ENCODE measurements at regions not wholly inside any gene's neighbourhood (a gene's known extent, or its start where the extent isn't known, plus 50 kb on each side); places are given as distances from the start of the nearest gene placed in this dataset.

GRCh38 chr1:214847071-214847810, 235.3 kb upstream of the KCNK2 start:
- DNase-seq (ENCODE audit: low spot score), result no peak
- TF ChIP-seq CTCF (IDR thresholded peaks at IDR 0.05; ENCODE audit: extremely low read depth, missing control alignments), result no peak

GRCh38 chr1:214848101-214848500, 234.4 kb upstream of the KCNK2 start:
- TF ChIP-seq CTCF (IDR thresholded peaks at IDR 0.05; ENCODE audit: extremely low read depth, missing control alignments), result no peak
- DNase-seq (ENCODE audit: low spot score), result no peak

GRCh38 chr1:214850432-214851050, 232.0 kb upstream of the KCNK2 start:
- no peak for TF ChIP-seq CTCF (IDR thresholded peaks at IDR 0.05; ENCODE audit: extremely low read depth, missing control alignments)
- DNase-seq (ENCODE audit: low spot score), result no peak

GRCh38 chr1:214853340-214853739, 229.2 kb upstream of the KCNK2 start:
- TF ChIP-seq CTCF (IDR thresholded peaks at IDR 0.05; ENCODE audit: extremely low read depth, missing control alignments), result no peak
- DNase-seq (ENCODE audit: low spot score), result no peak

- no peak for TF ChIP-seq CTCF (IDR thresholded peaks at IDR 0.05; ENCODE audit: extremely low read depth, missing control alignments)
- DNase-seq (ENCODE audit: low spot score), result no peak
Measured at GRCh38 chr1:214854126-214854875, 228.2 kb upstream of the KCNK2 start.

GRCh38 chr1:214856843-214857242, 225.7 kb upstream of the KCNK2 start:
- DNase-seq (ENCODE audit: low spot score), result no peak

More at GRCh38 chr1:214856843-214857242, 225.7 kb upstream of the KCNK2 start:
- no peak for TF ChIP-seq CTCF (IDR thresholded peaks at IDR 0.05; ENCODE audit: extremely low read depth, missing control alignments)

Data from GM20000 (cell line).